ENCODE measurements at regions not wholly inside any gene's neighbourhood (a gene's known extent, or its start where the extent isn't known, plus 50 kb on each side); places are given as distances from the start of the nearest gene placed in this dataset.

GRCh38 chr9:21570643-21571275, 88.6 kb upstream of the IFNE start:
- DNase-seq (ENCODE audit: low read depth), result no peak
- TF ChIP-seq CTCF (IDR thresholded peaks at IDR 0.05; ENCODE audit: insufficient read depth, low read depth, low read length), result no peak
- H3K4me3 ChIP-seq (ENCODE audit: low read depth, low read length), result no peak overlapping the region

- no peak for TF ChIP-seq CTCF (IDR thresholded peaks at IDR 0.05; ENCODE audit: insufficient read depth, low read depth, low read length)
- no peak for DNase-seq (ENCODE audit: low read depth)
- H3K4me3 ChIP-seq (ENCODE audit: low read depth, low read length), result no peak overlapping the region
Measured at GRCh38 chr9:21574261-21574660, 92.1 kb upstream of the IFNE start.

GRCh38 chr9:21576331-21577189, 94.4 kb upstream of the IFNE start:
- peak overlapping the region; percentile 47 for H3K4me3 ChIP-seq (ENCODE audit: low read depth, low read length)
- no peak for TF ChIP-seq CTCF (IDR thresholded peaks at IDR 0.05; ENCODE audit: insufficient read depth, low read depth, low read length)
- peak; percentile 91 for DNase-seq (ENCODE audit: low read depth)

GRCh38 chr9:21579247-21579671, 97.1 kb upstream of the IFNE start:
- no peak for TF ChIP-seq CTCF (IDR thresholded peaks at IDR 0.05; ENCODE audit: insufficient read depth, low read depth, low read length)
- peak; percentile 81 for DNase-seq (ENCODE audit: low read depth)
- peak overlapping the region; percentile 43 for H3K4me3 ChIP-seq (ENCODE audit: low read depth, low read length)

- DNase-seq (ENCODE audit: low read depth), result no peak
- no peak overlapping the region for H3K4me3 ChIP-seq (ENCODE audit: low read depth, low read length)
- TF ChIP-seq CTCF (IDR thresholded peaks at IDR 0.05; ENCODE audit: insufficient read depth, low read depth, low read length), result no peak
Measured at GRCh38 chr9:21579743-21580142, 97.6 kb upstream of the IFNE start.

GRCh38 chr9:21580636-21581378, 98.7 kb upstream of the IFNE start:
- no peak overlapping the region for H3K4me3 ChIP-seq (ENCODE audit: low read depth, low read length)
- TF ChIP-seq CTCF (IDR thresholded peaks at IDR 0.05; ENCODE audit: insufficient read depth, low read depth, low read length), result no peak
- DNase-seq (ENCODE audit: low read depth), result peak; percentile 65
